ENCODE measurements at regions not wholly inside any gene's neighbourhood (a gene's known extent, or its start where the extent isn't known, plus 50 kb on each side); places are given as distances from the start of the nearest gene placed in this dataset.

- no peak for DNase-seq (ENCODE audit: low read depth)
These were observed 189.3 kb upstream of the RFC3 start for GRCh38 chr13:33628662-33629061.

- DNase-seq (ENCODE audit: low read depth), result no peak
These were observed 188.2 kb upstream of the RFC3 start for GRCh38 chr13:33629605-33630360.

- DNase-seq (ENCODE audit: low read depth), result no peak
These were observed 184.0 kb upstream of the RFC3 start for GRCh38 chr13:33633701-33634545.

- peak; percentile 33 for DNase-seq (ENCODE audit: low read depth)
These were observed 183.4 kb upstream of the RFC3 start for GRCh38 chr13:33634546-33634982.

GRCh38 chr13:33636243-33636642 lies 181.7 kb upstream of the RFC3 start:
- no peak for DNase-seq (ENCODE audit: low read depth)

- no peak for DNase-seq (ENCODE audit: low read depth)
These were observed 180.8 kb upstream of the RFC3 start for GRCh38 chr13:33636955-33637670.

- peak; percentile 47 for DNase-seq (ENCODE audit: low read depth)
These were observed 179.8 kb upstream of the RFC3 start for GRCh38 chr13:33637978-33638743.

- DNase-seq (ENCODE audit: low read depth), result peak; percentile 99
These were observed 178.8 kb upstream of the RFC3 start for GRCh38 chr13:33639158-33639557.

GRCh38 chr13:33639626-33640080 lies 178.3 kb upstream of the RFC3 start:
- DNase-seq (ENCODE audit: low read depth), result no peak

GRCh38 chr13:33640832-33641231 lies 177.1 kb upstream of the RFC3 start:
- DNase-seq (ENCODE audit: low read depth), result no peak

- peak; percentile 98 for DNase-seq (ENCODE audit: low read depth)
These were observed 175.4 kb upstream of the RFC3 start for GRCh38 chr13:33642374-33643065.

GRCh38 chr13:33644581-33645543 lies 173.1 kb upstream of the RFC3 start:
- peak; percentile 93 for DNase-seq (ENCODE audit: low read depth)

- DNase-seq (ENCODE audit: low read depth), result no peak
These were observed 172.1 kb upstream of the RFC3 start for GRCh38 chr13:33645591-33646554.

- DNase-seq (ENCODE audit: low read depth), result peak; percentile 26
These were observed 168.6 kb upstream of the RFC3 start for GRCh38 chr13:33649212-33649878.

GRCh38 chr13:33651766-33652165 lies 166.2 kb upstream of the RFC3 start:
- DNase-seq (ENCODE audit: low read depth), result no peak

GRCh38 chr13:33657274-33657673 lies 160.7 kb upstream of the RFC3 start:
- no peak for DNase-seq (ENCODE audit: low read depth)

- no peak for DNase-seq (ENCODE audit: low read depth)
These were observed 158.5 kb upstream of the RFC3 start for GRCh38 chr13:33659466-33659865.

- no peak for DNase-seq (ENCODE audit: low read depth)
These were observed 158.1 kb upstream of the RFC3 start for GRCh38 chr13:33659894-33660293.
